WERI-Rb-1 (cell line): ENCODE measurements at regions not wholly inside any gene's neighbourhood (a gene's known extent, or its start where the extent isn't known, plus 50 kb on each side); places are given as distances from the start of the nearest gene placed in this dataset.

Experiments used
- DNase-seq: peaks from one replicate; pipeline ENCODE4 v3.0.0-alpha.2; 2020
- H3K27ac ChIP-seq: fragments of 250-450 bp; sonication (Bioruptor Pico); 2 replicates; pipeline ENCODE4 v1.5.1; 2020; ENCODE audit warnings: mild to moderate bottlenecking, moderate library complexity
- H3K27me3 ChIP-seq: fragments of 250-450 bp; sonication (Bioruptor Pico); 2 replicates; pipeline ENCODE4 v1.5.1; 2021; ENCODE audit warnings: mild to moderate bottlenecking, low read depth, moderate library complexity; ENCODE audit not compliant: insufficient read depth, severe bottlenecking
- H3K36me3 ChIP-seq: fragments of 250-450 bp; sonication (Bioruptor Pico); 2 replicates; pipeline ENCODE4 v1.5.1; 2020; ENCODE audit warnings: mild to moderate bottlenecking, moderate library complexity
- H3K4me3 ChIP-seq: 2 replicates; pipeline ENCODE4 v1.5.1; 2011; ENCODE audit warnings: low read depth, mild to moderate bottlenecking, control low read depth, low read length
- H3K9me3 ChIP-seq: fragments of 250-450 bp; sonication (Bioruptor Pico); 2 replicates; pipeline ENCODE4 v1.5.1; 2021; ENCODE audit warnings: mild to moderate bottlenecking, moderate library complexity; ENCODE audit not compliant: severe bottlenecking
- TF ChIP-seq, protein P1 (sequence below): IDR thresholded peaks from 2 replicates; pipeline ENCODE4 v1.5.1; 2011; ENCODE audit warnings: low read depth, mild to moderate bottlenecking, control low read depth, inconsistent platforms, low read length

DNA sequence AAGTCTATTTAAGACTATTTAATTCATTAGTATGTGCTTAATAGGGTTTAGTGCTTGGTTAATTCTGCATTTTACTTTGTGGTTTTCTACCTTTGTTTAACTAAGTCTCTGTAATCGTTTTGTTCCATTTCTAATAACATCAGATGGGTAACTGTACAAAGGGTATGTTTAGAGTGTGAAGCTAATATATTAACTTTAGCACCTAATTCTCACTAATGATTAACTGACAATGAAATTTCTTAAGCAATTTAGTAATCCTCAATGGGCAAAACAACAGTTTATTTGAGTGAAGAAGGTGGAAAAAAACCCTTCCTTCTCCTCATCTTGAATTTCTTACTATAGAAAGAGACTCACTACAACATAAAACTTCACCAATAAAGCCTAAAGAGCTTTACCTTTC is 448.1 kb upstream of the MIR17HG start:
- Histone ChIP-seq H3K27me3 (no peaks in the 10 kb centered on the region), H3K27ac (no peak overlapping the region), H3K4me3 (no peak overlapping the region), H3K9me3 (no peaks in the 10 kb centered on the region), H3K36me3 (no peaks in the 10 kb centered on the region)
- TF ChIP-seq, protein P1, sequence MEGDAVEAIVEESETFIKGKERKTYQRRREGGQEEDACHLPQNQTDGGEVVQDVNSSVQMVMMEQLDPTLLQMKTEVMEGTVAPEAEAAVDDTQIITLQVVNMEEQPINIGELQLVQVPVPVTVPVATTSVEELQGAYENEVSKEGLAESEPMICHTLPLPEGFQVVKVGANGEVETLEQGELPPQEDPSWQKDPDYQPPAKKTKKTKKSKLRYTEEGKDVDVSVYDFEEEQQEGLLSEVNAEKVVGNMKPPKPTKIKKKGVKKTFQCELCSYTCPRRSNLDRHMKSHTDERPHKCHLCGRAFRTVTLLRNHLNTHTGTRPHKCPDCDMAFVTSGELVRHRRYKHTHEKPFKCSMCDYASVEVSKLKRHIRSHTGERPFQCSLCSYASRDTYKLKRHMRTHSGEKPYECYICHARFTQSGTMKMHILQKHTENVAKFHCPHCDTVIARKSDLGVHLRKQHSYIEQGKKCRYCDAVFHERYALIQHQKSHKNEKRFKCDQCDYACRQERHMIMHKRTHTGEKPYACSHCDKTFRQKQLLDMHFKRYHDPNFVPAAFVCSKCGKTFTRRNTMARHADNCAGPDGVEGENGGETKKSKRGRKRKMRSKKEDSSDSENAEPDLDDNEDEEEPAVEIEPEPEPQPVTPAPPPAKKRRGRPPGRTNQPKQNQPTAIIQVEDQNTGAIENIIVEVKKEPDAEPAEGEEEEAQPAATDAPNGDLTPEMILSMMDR: no peak
- DNase-seq: no peak

DNA sequence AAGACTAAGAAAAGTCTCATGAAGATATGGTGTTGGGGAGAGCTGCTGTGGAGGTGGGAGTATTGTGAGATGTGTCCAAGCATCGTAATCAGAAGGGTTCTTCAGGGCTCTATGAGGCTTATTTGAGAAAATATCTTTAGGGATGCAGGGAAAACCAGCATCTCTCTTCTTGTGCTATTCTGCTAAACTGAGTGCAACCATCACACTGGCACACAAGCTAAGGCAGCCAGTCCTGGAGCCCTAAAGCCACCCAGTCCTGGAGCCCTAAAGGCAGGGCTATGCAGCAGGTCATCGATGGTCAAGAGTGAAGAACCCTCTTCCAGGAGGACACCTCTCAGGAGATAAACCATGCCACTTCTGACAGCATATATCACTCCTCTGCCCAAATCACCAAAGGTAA is 445.2 kb upstream of the MIR17HG start:
- peaks cover 3% of the 10 kb centered on the region for H3K9me3 ChIP-seq
- TF ChIP-seq, protein P1: no peak
- H3K27me3 ChIP-seq: no peaks in the 10 kb centered on the region
- DNase-seq: no peak
- no peaks in the 10 kb centered on the region for H3K36me3 ChIP-seq
- no peak overlapping the region for H3K4me3 ChIP-seq
- H3K27ac ChIP-seq: no peak overlapping the region

DNA sequence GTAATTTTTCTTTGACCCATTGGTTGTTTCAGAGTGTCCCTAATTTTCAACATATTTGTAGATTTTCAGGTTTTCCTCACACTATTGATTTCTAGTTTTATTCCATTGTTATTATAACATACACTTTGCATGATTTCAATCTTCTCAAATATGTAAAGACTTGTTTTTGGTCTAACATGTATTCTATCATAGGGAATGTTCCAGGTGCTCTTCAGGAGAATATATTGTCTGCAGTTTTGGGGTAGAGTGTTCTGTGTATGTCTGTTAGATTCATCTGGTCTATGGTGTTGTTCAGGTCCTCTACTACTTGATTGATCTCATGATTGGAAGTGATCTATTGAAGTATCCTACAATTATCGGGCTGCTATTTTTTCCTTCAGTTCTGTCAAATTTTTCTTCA is 440.9 kb upstream of the MIR17HG start:
- no peak overlapping the region for H3K27ac ChIP-seq
- peaks cover 3% of the 10 kb centered on the region for H3K9me3 ChIP-seq
- H3K36me3 ChIP-seq: no peaks in the 10 kb centered on the region
- TF ChIP-seq, protein P1: no peak
- H3K27me3 ChIP-seq: no peaks in the 10 kb centered on the region
- no peak for DNase-seq
- no peak overlapping the region for H3K4me3 ChIP-seq

DNA sequence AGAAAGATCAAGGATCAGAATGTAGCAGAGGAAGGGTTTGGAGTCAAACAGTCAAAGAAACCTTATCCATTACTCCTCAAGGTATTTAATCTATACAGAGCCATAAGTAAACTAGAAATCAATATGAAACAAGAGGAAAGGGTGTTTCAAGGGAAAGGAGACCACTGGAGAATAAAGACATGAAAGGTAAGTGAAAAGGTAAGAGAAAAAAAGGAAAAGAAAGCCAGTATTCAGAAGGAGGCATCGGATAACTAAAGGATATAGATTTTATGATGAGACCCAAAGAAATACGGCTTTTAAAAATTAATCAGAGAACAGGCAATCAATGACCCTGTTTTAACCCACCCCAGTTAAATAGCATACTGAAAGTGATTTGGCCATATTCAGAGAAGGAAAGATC is 438.7 kb upstream of the MIR17HG start:
- Histone ChIP-seq H3K27me3 (no peaks in the 10 kb centered on the region), H3K27ac (no peak overlapping the region)

DNA sequence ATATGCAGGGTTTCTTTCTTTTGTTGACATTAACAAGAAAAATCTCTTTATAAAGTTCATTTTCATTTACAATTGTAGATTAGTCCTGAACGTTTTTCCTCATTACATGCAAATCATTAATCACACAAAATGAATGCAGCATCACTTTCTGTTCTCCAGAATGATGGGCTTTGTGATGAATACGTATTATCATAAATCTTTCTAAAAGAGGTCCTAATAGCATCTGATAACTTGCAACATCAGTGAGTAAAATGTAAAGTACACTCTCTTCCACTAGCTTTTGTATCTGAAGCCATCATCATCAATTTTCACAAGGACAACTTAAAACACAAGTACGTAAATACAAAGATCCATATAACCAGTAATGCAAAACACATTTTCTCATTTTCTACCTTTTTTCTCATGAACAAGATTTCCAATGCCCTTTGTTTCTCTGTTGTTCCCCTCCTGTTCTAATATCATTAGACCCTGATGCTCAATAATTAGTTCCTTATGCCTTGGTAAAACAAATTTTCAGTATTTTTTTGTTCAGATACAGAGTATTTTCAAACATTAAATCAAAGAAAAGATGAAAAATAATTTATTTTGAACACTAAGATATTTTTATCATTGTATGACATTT is 437.4 kb upstream of the MIR17HG start:
- no peak overlapping the region for H3K4me3 ChIP-seq

More for the DNA sequence above, 438.7 kb upstream of the MIR17HG start:
- no peak for DNase-seq
- TF ChIP-seq, protein P1: no peak
- no peak overlapping the region for H3K4me3 ChIP-seq
- peaks cover 3% of the 10 kb centered on the region for H3K9me3 ChIP-seq
- H3K36me3 ChIP-seq: no peaks in the 10 kb centered on the region

More for the DNA sequence above, 437.4 kb upstream of the MIR17HG start:
- DNase-seq: no peak
- H3K27me3 ChIP-seq: no peaks in the 10 kb centered on the region
- H3K27ac ChIP-seq: no peak overlapping the region
- TF ChIP-seq, protein P1: no peak
- peaks cover under 1% of the 10 kb centered on the region for H3K9me3 ChIP-seq
- H3K36me3 ChIP-seq: no peaks in the 10 kb centered on the region
